ENCODE measurements at regions not wholly inside any gene's neighbourhood (a gene's known extent, or its start where the extent isn't known, plus 50 kb on each side); places are given as distances from the start of the nearest gene placed in this dataset.
A peak's percentile ranks its signal among the peaks of the same experiment; 100 is the strongest.

DNA sequence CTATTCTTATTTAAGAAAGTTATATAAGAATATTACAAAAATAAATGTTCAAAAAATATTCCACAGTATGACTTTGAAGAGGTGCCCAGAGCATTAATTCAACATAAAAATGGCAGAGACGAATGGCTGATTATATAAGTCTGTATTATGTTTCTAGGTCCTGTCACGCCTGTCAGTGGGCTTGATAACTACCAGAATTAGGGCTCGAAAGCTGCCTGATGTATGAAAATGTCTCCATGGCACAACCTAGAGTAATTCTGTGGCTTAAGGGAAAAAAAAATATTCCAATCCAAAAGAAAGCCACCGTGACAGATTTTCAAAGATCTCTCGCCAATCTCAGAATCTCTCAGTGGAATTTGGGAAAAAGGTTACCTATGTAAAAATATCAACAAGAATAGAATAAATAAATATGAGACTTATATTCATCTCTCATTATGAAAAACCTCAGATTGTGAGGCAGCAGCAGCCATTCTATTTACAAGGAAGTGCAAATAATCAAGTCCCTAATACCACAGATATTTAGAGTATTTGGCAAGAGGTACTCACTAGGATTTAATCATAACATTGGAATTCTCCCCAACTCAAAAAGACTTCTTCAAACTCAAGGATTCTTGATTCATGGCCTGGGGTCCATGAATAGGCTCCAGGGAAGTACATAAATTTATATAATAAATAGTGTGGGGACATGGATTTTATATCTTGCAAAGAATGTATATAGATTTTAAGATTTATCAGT is 489.1 kb upstream of the INTU start:
- ATAC-seq = peak; percentile 77
- TF ChIP-seq ZFP30 (CRISPR knock-in tag; IDR thresholded peaks at IDR 0.05) = no peak
- no peak for TF ChIP-seq ISL1 (CRISPR knock-in tag; IDR thresholded peaks at IDR 0.05)
- TF ChIP-seq TOX (CRISPR knock-in tag; IDR thresholded peaks at IDR 0.05; ENCODE audit: borderline replicate concordance) = no peak
- no peak for TF ChIP-seq GLIS3 (CRISPR knock-in tag; IDR thresholded peaks at IDR 0.05)
- no peak for TF ChIP-seq SNAI2 (CRISPR knock-in tag; IDR thresholded peaks at IDR 0.05)
- TF ChIP-seq TCF4 (CRISPR knock-in tag; IDR thresholded peaks at IDR 0.05; ENCODE audit: borderline replicate concordance) = no peak
- no peak for TF ChIP-seq ARNTL (CRISPR knock-in tag; IDR thresholded peaks at IDR 0.05; ENCODE audit: borderline replicate concordance, low read depth)
- no peak for TF ChIP-seq ZNF70 (CRISPR knock-in tag; IDR thresholded peaks at IDR 0.05)
- TF ChIP-seq ZNF565 (CRISPR knock-in tag; conservative IDR thresholded peaks at IDR 0.05; ENCODE audit: low read depth) = no peak
- TF ChIP-seq, protein P1, sequence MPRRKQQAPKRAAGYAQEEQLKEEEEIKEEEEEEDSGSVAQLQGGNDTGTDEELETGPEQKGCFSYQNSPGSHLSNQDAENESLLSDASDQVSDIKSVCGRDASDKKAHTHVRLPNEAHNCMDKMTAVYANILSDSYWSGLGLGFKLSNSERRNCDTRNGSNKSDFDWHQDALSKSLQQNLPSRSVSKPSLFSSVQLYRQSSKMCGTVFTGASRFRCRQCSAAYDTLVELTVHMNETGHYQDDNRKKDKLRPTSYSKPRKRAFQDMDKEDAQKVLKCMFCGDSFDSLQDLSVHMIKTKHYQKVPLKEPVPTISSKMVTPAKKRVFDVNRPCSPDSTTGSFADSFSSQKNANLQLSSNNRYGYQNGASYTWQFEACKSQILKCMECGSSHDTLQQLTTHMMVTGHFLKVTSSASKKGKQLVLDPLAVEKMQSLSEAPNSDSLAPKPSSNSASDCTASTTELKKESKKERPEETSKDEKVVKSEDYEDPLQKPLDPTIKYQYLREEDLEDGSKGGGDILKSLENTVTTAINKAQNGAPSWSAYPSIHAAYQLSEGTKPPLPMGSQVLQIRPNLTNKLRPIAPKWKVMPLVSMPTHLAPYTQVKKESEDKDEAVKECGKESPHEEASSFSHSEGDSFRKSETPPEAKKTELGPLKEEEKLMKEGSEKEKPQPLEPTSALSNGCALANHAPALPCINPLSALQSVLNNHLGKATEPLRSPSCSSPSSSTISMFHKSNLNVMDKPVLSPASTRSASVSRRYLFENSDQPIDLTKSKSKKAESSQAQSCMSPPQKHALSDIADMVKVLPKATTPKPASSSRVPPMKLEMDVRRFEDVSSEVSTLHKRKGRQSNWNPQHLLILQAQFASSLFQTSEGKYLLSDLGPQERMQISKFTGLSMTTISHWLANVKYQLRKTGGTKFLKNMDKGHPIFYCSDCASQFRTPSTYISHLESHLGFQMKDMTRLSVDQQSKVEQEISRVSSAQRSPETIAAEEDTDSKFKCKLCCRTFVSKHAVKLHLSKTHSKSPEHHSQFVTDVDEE (CRISPR knock-in tag; IDR thresholded peaks at IDR 0.05) = no peak
- TF ChIP-seq, protein P2, sequence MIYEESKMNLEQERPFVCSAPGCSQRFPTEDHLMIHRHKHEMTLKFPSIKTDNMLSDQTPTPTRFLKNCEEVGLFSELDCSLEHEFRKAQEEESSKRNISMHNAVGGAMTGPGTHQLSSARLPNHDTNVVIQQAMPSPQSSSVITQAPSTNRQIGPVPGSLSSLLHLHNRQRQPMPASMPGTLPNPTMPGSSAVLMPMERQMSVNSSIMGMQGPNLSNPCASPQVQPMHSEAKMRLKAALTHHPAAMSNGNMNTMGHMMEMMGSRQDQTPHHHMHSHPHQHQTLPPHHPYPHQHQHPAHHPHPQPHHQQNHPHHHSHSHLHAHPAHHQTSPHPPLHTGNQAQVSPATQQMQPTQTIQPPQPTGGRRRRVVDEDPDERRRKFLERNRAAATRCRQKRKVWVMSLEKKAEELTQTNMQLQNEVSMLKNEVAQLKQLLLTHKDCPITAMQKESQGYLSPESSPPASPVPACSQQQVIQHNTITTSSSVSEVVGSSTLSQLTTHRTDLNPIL (CRISPR knock-in tag; IDR thresholded peaks at IDR 0.05; ENCODE audit: low read depth) = no peak
- TF ChIP-seq ZC3H10 (CRISPR knock-in tag; IDR thresholded peaks at IDR 0.05) = no peak
- no peak for TF ChIP-seq ESRRG (CRISPR knock-in tag; IDR thresholded peaks at IDR 0.05)
- TF ChIP-seq OSR1 (CRISPR knock-in tag; IDR thresholded peaks at IDR 0.05) = no peak
- TF ChIP-seq RARB (CRISPR knock-in tag; IDR thresholded peaks at IDR 0.05) = no peak
- TF ChIP-seq, protein P3, sequence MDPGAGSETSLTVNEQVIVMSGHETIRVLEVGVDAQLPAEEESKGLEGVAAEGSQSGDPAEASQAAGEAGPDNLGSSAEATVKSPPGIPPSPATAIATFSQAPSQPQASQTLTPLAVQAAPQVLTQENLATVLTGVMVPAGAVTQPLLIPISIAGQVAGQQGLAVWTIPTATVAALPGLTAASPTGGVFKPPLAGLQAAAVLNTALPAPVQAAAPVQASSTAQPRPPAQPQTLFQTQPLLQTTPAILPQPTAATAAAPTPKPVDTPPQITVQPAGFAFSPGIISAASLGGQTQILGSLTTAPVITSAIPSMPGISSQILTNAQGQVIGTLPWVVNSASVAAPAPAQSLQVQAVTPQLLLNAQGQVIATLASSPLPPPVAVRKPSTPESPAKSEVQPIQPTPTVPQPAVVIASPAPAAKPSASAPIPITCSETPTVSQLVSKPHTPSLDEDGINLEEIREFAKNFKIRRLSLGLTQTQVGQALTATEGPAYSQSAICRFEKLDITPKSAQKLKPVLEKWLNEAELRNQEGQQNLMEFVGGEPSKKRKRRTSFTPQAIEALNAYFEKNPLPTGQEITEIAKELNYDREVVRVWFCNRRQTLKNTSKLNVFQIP (CRISPR knock-in tag; IDR thresholded peaks at IDR 0.05; ENCODE audit: borderline replicate concordance, low read depth) = no peak
- TF ChIP-seq ZFP3 (CRISPR knock-in tag; IDR thresholded peaks at IDR 0.05) = no peak
- TF ChIP-seq, protein P4, sequence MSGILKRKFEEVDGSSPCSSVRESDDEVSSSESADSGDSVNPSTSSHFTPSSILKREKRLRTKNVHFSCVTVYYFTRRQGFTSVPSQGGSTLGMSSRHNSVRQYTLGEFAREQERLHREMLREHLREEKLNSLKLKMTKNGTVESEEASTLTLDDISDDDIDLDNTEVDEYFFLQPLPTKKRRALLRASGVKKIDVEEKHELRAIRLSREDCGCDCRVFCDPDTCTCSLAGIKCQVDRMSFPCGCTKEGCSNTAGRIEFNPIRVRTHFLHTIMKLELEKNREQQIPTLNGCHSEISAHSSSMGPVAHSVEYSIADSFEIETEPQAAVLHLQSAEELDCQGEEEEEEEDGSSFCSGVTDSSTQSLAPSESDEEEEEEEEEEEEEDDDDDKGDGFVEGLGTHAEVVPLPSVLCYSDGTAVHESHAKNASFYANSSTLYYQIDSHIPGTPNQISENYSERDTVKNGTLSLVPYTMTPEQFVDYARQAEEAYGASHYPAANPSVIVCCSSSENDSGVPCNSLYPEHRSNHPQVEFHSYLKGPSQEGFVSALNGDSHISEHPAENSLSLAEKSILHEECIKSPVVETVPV (CRISPR knock-in tag; IDR thresholded peaks at IDR 0.05) = no peak
- TF ChIP-seq CSDC2 (CRISPR knock-in tag; IDR thresholded peaks at IDR 0.05) = no peak

DNA sequence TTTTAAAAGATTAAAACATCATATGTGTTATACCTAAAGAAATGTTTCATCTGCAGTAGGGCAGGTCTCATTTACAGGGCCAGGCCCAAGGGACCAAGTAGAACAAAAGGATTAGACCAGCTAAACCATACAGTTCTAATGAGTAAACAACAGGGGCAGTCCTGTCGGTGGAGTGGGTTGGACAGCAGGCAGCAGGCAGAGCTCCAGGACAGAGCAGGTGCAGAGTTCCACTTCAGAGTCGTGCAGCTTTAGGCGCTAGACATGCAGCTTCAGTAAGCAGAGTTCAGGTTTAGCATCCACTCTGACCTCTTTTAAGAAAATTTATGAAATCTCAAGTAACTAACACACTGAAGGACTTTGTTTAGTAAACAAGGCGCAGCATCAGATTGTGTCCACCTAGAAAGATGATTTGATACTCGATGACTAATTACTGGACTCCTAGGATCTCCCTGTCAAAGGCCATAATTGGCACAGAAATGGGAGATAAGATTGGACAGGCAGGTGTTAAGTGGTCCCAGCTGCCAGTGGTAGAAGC is 487.7 kb upstream of the INTU start:
- ATAC-seq = no peak; the same call in 2 of the 3 replicates
- TF ChIP-seq SNAI2 (CRISPR knock-in tag; IDR thresholded peaks at IDR 0.05) (no peak), ZFP3 (CRISPR knock-in tag; IDR thresholded peaks at IDR 0.05) (no peak), ARNTL (CRISPR knock-in tag; IDR thresholded peaks at IDR 0.05; ENCODE audit: borderline replicate concordance, low read depth) (no peak), ISL1 (CRISPR knock-in tag; IDR thresholded peaks at IDR 0.05) (no peak), ZC3H10 (CRISPR knock-in tag; IDR thresholded peaks at IDR 0.05) (no peak), ZNF70 (CRISPR knock-in tag; IDR thresholded peaks at IDR 0.05) (no peak), BACH2 (CRISPR knock-in tag; IDR thresholded peaks at IDR 0.05; ENCODE audit: borderline replicate concordance) (no peak), RARB (CRISPR knock-in tag; IDR thresholded peaks at IDR 0.05) (no peak), ESRRG (CRISPR knock-in tag; IDR thresholded peaks at IDR 0.05) (no peak), CSDC2 (CRISPR knock-in tag; IDR thresholded peaks at IDR 0.05) (no peak), ZNF565 (CRISPR knock-in tag; conservative IDR thresholded peaks at IDR 0.05; ENCODE audit: low read depth) (no peak), TCF4 (CRISPR knock-in tag; IDR thresholded peaks at IDR 0.05; ENCODE audit: borderline replicate concordance) (no peak), TOX (CRISPR knock-in tag; IDR thresholded peaks at IDR 0.05; ENCODE audit: borderline replicate concordance) (no peak)
- TF ChIP-seq, protein P3 (CRISPR knock-in tag; IDR thresholded peaks at IDR 0.05; ENCODE audit: borderline replicate concordance, low read depth) = no peak
- TF ChIP-seq, protein P4 (CRISPR knock-in tag; IDR thresholded peaks at IDR 0.05) = no peak
- TF ChIP-seq, protein P2 (CRISPR knock-in tag; IDR thresholded peaks at IDR 0.05; ENCODE audit: low read depth) = no peak
- TF ChIP-seq, protein P1 (CRISPR knock-in tag; IDR thresholded peaks at IDR 0.05) = no peak
